ENCODE measurements at regions not wholly inside any gene's neighbourhood (a gene's known extent, or its start where the extent isn't known, plus 50 kb on each side); places are given as distances from the start of the nearest gene placed in this dataset.

DNA sequence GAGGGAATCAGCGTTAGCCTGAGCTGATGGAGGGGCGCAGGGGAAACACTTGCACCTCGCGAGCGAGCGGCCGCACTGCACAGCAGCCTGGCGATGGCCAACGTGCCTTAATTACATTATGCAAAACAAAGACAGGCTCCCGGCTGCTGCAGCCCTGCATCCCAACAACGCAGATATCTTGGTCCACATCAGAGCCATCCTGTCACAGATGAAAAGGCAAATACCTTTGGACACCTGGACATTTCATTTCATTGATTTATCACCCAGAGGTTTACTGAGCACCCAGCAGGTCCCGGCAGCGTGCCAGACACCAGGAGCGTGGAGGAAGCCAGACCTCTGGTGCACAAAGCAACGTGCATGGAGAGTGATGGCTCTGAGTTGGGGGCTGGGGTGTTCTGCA, 843.0 kb downstream of the TBC1D22A start:
- no peak for TF ChIP-seq GATA3 (IDR thresholded peaks at IDR 0.05; ENCODE audit: low read depth, low read length)
- TF ChIP-seq GATA2 (IDR thresholded peaks at IDR 0.05; ENCODE audit: low read depth, low read length) = peak; percentile 91
